ENCODE measurements at regions not wholly inside any gene's neighbourhood (a gene's known extent, or its start where the extent isn't known, plus 50 kb on each side); places are given as distances from the start of the nearest gene placed in this dataset.

- dilution Hi-C loops (cut with MboI; ENCODE audit: extremely low pct_ligation_motif_present, low sequenced_read_pairs): no loop called here
- no peak overlapping the region for H3K9ac ChIP-seq (ENCODE audit: control insufficient read depth, extremely low read depth, insufficient read depth, low read length)
Measured at GRCh38 chr22:27220339-27220738, 563.0 kb downstream of the MIAT start.

DNA sequence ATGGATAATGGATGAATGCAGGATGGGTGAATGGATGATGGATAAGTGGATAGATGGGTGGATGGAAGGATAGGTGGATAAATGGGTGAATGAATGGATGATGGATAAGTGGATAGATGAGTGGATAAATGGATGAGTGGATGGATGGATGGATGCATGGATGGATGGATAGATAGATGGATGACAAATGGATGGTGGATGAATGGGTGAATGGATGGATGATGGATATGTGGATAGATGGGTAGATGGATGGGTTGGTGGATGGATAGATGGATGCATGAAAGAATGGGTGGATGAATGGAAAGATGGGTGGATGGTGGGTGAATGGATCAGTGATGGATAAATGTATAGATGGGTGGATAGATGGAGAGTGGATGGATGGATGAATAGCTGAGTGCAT lies 564.8 kb downstream of the MIAT start:
- dilution Hi-C loops (cut with MboI; ENCODE audit: extremely low pct_ligation_motif_present, low sequenced_read_pairs): no loop called here
- no peaks in the 10 kb centered on the region for H3K9me3 ChIP-seq (ENCODE audit: control insufficient read depth, low read depth, low read length)

More at GRCh38 chr22:27220339-27220738, 563.0 kb downstream of the MIAT start:
- no peaks in the 10 kb centered on the region for H4K20me1 ChIP-seq (ENCODE audit: control insufficient read depth, extremely low read depth, insufficient read depth, low read length)
- no peaks in the 10 kb centered on the region for H3K36me3 ChIP-seq (ENCODE audit: control insufficient read depth in 2 of 2, extremely low read depth in 1 of 2, insufficient read depth in 2 of 2, low read length in 2 of 2)
- TF ChIP-seq CTCF (optimal IDR thresholded peaks at IDR 0.05 in 1 of 3, IDR thresholded peaks at IDR 0.05 in 1 of 3, conservative IDR thresholded peaks at IDR 0.05 in 1 of 3; ENCODE audit: extremely low read depth in 1 of 3, insufficient read depth in 2 of 3, low read length in 3 of 3) (no peak), EZH2 (IDR thresholded peaks at IDR 0.05; ENCODE audit: low read length) (no peak)
- DNase-seq (ENCODE audit: low read depth, low spot score) (no peak), FAIRE-seq (peak; percentile 83)
- H3K9me3 ChIP-seq (ENCODE audit: control insufficient read depth, low read depth, low read length): no peaks in the 10 kb centered on the region
- no peaks in the 10 kb centered on the region for H3K27me3 ChIP-seq (ENCODE audit: control insufficient read depth, extremely low read depth, insufficient read depth, low read length)
- no peak overlapping the region for H2AFZ ChIP-seq (ENCODE audit: control insufficient read depth, low read length)
- H3K4me3 ChIP-seq (ENCODE audit: control insufficient read depth in 2 of 3, extremely low read depth in 1 of 3, insufficient read depth in 2 of 3, low read depth in 1 of 3, low read length in 3 of 3): no peak overlapping the region
- H3K27ac ChIP-seq (ENCODE audit: control insufficient read depth, insufficient read depth, low read length): no peak overlapping the region
- H3K9me1 ChIP-seq (ENCODE audit: control insufficient read depth, extremely low read depth, insufficient read depth, low read length): no peaks in the 10 kb centered on the region
- peaks cover 10% of the 10 kb centered on the region for H3K4me1 ChIP-seq (ENCODE audit: control insufficient read depth, extremely low read depth, insufficient read depth, low read length)
- no peak overlapping the region for H3K4me2 ChIP-seq (ENCODE audit: control insufficient read depth, extremely low read depth, insufficient read depth, low read depth, low read length)
- H3K79me2 ChIP-seq (ENCODE audit: control insufficient read depth, insufficient read depth, low read length): no peaks in the 10 kb centered on the region

More for the DNA sequence above, 564.8 kb downstream of the MIAT start:
- Histone ChIP-seq H3K4me3 (ENCODE audit: control insufficient read depth in 2 of 3, extremely low read depth in 1 of 3, insufficient read depth in 2 of 3, low read depth in 1 of 3, low read length in 3 of 3) (no peak overlapping the region), H3K79me2 (ENCODE audit: control insufficient read depth, insufficient read depth, low read length) (no peaks in the 10 kb centered on the region), H4K20me1 (ENCODE audit: control insufficient read depth, extremely low read depth, insufficient read depth, low read length) (no peaks in the 10 kb centered on the region), H3K4me1 (ENCODE audit: control insufficient read depth, extremely low read depth, insufficient read depth, low read length) (peaks cover 10% of the 10 kb centered on the region), H3K27ac (ENCODE audit: control insufficient read depth, insufficient read depth, low read length) (no peak overlapping the region), H3K36me3 (ENCODE audit: control insufficient read depth in 2 of 2, extremely low read depth in 1 of 2, insufficient read depth in 2 of 2, low read length in 2 of 2) (no peaks in the 10 kb centered on the region), H3K27me3 (ENCODE audit: control insufficient read depth, extremely low read depth, insufficient read depth, low read length) (no peaks in the 10 kb centered on the region), H3K9ac (ENCODE audit: control insufficient read depth, extremely low read depth, insufficient read depth, low read length) (no peak overlapping the region), H3K9me1 (ENCODE audit: control insufficient read depth, extremely low read depth, insufficient read depth, low read length) (no peaks in the 10 kb centered on the region), H3K4me2 (ENCODE audit: control insufficient read depth, extremely low read depth, insufficient read depth, low read depth, low read length) (no peak overlapping the region), H2AFZ (ENCODE audit: control insufficient read depth, low read length) (no peak overlapping the region)
- TF ChIP-seq CTCF (optimal IDR thresholded peaks at IDR 0.05 in 1 of 3, IDR thresholded peaks at IDR 0.05 in 1 of 3, conservative IDR thresholded peaks at IDR 0.05 in 1 of 3; ENCODE audit: extremely low read depth in 1 of 3, insufficient read depth in 2 of 3, low read length in 3 of 3) (no peak), EZH2 (IDR thresholded peaks at IDR 0.05; ENCODE audit: low read length) (no peak)
- FAIRE-seq (no peak), DNase-seq (ENCODE audit: low read depth, low spot score) (no peak)

Data from keratinocyte (primary cell).